DMS79 treated with DMSO at 0.1 percent for 48 hours (cell line): ENCODE measurements at regions not wholly inside any gene's neighbourhood (a gene's known extent, or its start where the extent isn't known, plus 50 kb on each side); places are given as distances from the start of the nearest gene placed in this dataset.

Experiments
- DNase-seq: peaks from one replicate; lab custom pipeline; 2025; lab: John Stamatoyannopoulos, UW

DNA sequence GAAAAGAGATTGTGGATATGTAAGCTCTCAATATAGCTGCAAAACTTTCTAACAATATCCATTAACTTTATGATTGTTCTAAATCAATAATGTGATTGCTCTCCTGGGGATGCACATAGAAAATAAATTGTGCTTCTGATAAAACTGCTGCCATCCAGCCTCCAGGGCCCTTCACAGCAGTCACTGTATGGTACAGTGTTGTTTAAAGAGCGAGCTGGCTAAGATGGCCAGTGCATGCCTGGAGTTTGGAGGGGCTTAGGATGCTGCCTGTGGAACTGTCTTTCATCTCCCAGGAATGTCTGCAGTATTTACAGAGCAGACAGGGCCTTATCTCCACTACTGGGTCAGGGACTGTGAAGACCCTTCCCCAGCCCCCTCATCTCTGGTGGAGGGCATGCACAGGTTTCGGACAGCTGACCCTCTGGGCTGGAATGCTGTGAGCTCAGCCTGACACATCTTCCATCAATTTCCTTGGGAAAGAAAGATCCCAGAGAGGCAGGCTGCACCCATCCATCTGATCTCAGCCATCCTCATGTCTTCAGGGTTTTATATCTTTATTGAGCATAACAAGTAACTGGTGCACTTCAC lies 137.0 kb downstream of the PLPP3 start:
- no peak for DNase-seq

DNA sequence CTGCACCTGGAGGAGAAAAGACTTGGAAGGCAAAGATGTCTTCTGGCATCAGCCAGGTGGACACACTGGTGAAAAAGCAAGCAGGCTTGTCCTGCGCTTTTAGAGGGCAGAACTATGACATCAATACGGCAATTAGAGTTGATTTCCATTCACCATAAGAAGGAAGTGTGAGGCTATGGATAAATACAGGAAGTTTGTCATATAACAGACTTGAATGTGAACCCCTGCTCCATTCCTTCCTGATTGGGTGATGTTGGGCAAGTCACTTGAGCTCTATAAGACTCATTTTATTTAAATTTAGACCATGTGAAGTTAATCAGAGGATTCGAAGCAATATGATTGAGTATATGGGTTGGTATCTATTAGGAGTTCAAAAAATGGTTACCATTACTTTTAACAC lies 137.8 kb downstream of the PLPP3 start:
- DNase-seq = no peak

DNA sequence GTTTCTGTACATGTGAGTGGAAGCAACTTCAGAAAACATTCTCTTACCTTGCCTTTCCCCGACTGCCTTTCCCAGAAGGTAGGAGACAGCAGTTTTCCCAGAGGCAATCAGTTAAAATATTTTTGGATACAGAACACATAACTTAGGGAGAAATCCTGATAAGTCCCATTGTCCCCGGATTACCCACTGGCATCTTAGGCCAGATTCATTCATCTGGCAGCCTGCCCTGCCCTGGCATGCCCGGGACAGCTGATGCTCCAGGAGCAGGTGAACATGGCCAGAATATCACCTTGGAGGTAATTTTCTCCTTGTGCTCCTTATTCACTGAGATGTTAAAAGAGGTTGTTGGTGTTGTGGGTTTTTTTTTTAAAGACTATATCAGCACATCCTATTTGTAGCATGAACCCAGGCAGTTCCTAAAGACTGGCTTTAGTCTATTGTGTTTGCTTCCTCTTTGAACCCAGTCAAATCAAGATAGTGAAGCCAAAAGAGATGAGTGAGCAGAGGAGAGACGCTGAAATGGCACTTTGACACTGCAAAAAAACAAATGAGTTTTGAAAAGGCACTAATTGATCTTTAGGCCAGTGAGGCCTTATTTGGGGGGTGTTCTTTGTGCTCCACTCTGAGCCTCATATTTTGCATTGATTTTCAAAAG lies 139.6 kb downstream of the PLPP3 start:
- peak; percentile 61 for DNase-seq

DNA sequence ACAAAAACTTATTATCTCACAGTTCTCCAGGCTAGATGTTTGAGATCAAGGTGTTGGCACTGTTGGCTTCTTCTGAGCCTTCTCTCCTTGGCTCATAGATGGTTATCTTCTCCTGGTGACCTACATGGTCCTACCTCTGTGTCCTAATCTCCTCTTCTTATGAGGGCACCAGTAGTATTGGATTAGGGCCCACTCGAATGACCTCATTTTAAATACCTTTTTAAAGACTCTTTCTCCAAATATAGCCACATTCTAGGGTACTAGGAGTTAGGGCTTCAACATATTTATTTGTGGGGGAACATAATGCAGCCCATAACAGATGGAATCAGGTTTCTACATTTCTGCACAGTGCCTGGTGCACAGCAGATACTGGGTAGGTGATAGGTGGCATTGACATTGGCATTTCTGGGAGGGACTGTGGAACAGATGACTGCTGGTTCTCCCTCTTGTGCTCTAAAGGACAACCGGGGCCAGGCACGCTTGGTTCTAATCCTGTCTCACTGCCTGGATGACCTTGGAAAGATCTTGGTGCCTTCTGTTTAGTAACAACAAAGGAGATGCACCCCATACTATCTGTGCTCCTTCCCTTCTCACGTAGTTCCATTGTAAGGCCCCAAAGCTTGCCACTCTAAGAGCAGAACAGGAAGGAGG lies 140.3 kb downstream of the PLPP3 start:
- no peak for DNase-seq

DNA sequence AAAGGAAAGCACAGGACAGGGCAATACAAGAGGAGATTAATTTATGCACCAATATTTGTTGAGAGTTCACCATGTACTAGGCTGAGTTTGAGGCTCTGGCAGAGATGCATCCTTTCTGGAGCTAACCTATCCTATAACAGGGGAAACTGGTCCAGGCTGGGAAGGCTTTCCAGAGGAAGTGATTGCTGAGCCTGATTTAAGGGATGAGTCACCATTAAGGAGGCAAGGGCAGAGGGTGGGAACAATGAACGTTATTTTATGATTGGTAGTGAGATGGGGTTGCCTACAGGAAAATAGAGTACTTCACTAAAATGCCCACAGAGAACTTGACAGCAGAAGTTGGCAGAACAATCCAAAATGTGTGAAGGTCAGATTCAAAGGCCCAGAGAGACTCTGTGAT lies 141.4 kb downstream of the PLPP3 start:
- DNase-seq = no peak

DNA sequence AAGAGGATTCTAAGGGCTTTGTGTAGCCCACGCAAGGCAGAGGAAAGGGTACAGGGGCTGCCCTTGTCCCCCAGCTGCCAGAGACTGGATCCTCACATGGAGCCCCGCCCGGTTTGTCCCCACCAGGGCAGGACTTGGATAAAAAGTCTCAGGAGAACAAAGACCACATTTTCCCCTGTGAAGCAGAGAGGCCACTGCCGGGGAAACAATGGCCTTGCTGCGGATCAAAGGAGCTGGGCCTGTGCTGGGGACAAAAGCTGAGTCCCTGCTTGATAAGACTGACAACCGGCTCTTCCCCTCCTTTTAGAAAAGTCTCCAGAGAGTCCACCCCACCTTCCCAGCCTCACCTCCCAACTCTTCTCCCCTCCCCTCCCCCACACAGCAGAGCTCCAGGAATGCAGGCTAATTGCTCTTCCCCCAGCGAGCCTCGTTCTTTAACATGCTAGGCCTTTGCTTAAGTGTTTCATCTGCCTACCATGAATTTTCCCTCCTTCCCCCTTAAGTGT lies 142.4 kb downstream of the PLPP3 start:
- DNase-seq = no peak

DNA sequence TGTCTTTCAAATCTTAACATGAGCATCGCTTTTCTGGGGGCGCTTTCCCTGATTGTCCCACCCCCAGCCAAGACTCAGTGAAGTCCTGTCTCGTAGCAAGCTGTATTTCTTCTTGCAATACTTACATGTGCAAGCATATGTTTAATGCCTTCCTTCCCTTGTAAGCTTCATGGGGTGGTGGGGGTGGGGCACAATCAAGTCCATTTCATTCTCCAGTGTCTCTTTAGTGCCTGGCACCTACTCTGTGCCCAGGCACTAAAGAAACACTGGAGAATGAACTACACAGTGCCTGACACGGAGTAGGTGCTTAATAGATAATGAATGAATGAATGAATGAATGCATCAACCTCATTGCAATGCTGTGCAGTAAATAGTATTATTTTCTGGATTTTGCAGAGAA lies 143.1 kb downstream of the PLPP3 start:
- DNase-seq = no peak

DNA sequence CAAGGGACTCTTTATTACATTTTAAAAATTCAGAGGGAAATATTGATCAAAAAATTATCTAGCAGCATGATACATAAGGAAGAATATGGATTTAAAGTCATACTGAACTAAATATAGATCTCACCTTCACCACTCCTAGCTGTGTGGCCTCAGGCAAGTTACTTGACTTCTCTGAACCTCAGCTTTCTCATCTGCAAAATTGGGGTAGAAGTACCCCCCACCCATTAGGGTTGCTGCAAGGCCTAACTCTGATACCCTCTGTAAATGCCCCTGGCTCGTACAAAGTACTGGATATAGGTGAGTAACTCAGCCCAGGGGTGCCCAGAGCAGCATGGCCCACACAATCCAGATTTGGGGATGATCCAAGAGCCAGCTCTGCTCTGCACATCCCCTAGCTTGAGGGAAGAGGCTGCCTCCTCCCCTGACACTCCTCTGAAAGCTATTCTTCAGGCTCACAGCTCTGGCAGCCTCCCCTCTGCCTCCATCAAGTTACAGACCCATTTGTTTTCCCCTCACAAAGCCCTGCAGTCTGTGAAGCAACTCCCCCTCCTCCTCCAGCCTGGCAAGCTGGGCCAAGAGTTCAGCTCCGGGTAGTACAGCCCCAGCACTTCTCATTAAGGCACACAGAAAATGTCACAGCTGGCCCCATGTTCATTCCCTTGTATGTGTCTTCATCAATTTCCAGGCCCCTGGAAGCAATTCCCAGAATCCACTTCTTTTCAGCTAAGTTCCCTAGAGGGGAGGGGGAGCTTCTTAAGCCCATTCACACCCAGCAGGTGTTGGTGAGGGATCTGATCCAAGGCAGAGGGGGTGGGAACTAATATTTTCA lies 143.7 kb downstream of the PLPP3 start:
- no peak for DNase-seq

DNA sequence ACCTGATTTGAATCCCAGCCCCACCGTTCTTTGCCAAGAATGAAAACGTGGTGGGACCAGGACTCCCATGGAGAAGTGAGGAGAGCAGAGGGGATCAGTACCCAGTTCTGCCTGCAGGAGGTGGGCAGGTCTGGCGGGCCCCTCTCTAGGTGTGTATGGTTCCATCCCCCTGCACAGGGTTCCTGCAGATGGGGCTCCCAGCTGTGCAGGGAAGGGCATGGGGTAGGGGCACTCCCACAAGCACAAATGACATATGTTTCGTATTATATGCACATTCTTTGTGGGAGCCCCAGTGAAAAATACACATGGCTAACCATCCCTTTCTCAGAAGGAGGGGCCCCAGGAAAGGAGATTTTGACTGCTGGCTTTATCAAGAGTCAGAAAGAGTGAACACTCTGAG lies 144.6 kb downstream of the PLPP3 start:
- DNase-seq = no peak

DNA sequence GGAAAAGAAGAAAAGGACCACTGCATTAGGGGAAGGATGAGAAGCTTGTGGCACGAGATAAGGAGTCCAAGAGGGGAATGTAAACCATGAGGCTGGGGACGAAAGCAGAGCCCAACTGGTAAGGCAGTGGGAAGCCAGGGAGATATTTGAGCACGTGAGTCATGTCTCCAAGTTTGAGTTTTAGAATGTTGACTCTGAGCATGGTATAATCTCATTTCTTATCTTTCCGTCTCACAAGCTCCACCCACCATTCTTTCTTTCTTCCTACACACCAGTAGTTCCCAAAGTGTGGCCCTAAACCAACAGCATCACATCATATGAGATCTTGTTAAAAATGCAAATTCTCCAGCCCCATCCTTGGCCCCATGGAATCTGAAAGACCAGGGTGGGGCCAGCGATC lies 145.3 kb downstream of the PLPP3 start:
- no peak for DNase-seq

DNA sequence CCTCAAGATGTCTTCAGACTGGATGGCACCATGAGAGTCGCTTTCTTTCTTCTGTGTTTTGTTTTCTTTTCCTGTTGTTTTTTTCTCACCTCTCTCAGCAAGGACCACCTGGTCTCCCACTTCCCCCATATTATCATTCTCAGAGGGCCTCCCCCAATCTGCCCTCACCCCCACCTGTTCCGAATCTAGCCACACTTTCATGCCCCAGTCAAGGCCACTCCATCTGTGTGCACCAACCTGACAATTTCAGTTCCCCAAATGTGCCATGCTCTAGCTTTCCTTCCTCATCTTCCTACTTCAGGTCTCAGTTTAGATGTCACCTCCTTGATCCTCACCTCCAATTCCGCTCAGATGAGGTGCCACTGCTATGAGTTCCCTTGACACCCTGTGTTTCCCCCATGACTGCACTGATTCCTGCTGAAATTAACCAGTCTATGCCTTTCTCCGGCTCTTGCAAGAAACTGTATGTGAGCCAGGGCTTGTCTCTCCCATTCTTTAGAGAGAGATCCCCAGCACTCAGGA lies 146.2 kb downstream of the PLPP3 start:
- DNase-seq = no peak

DNA sequence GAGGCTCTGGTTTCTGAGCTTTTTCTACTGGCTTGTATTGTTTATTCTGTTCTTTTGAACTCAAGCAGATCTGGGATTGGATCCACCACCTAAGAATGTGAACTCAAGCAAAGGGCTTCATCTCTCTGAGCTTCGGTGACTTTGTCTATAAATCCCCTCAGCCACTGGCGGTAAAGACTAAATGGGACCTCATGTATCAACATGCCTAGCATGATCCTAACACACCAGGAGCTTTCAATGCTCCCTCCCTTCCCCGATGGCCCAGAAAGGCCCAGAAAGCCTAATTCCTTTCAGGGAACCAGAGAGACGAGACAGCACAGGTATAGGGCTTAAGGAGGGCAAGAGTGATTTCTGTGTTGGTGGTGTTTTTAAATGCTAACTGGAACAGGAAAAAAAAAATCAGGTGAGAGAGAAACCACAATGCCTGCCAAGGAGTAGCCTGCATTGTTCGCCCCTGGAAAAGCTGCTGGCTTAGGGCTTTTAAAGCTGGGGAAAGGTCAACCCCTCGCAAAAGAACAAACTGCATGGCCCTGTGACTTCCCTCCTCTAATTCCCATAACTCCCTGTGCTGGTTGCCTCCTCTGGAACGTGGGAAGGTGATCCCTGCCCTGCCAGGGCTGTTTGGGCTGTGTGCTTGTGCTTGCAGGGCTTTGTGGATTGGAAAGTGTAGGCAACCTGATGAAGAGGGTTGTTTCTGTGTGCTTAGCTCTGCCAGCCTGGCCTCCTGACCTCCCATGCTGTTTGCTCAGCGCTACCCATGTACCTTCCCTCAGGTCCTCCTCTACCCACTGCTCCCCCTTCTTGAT lies 147.0 kb downstream of the PLPP3 start:
- no peak for DNase-seq

DNA sequence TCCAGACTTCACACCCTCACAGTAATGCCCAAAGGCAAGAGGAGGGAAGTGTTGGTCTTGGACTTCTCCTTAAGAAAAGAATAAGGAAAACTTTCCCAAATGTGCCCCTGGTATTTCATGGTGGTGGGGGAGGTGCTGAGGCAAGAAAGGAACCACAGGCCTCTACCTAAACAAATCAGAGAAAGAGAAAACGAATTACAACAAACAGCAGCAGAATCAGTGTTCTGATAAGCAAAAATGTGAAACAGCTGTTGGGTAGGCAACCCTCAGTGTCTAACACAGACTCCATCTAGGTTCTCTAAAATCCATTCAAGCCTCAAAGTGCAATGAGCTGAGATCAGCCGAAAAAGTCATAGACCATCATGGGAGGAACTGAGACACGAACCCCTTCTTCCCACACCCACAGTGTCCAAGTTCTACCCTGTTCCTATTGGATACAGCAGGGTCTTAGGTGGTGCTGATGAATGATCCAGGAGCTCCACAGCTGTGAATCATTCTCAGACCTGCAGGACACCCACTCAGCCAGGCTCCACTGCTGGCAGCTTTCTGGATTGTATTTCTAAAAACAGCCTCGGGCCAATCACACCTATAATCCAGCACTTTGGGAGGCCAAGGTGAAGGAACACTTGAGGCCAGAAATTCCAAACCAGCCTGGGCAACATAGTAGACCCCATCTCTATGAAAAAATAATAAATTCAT lies 149.1 kb downstream of the PLPP3 start:
- DNase-seq = no peak

DNA sequence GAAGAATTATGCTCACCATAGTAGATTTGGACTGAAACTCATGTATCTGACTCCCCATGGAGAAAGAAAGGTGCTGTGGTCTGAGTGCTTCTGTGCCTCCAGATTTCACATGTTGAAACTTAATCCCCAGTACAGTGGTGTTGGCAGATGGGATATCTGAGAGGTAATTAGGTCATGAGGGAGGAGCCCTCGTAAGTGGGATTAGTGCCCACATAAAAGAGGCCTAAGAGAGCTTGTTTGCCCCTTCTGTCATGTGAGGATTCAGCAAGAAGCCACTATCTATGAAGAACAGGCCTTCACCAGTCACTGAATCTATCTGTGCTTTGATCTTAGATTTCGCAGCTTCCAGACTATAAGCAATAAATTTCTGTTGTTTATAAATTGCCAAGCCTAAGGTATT lies 150.1 kb downstream of the PLPP3 start:
- DNase-seq = no peak

DNA sequence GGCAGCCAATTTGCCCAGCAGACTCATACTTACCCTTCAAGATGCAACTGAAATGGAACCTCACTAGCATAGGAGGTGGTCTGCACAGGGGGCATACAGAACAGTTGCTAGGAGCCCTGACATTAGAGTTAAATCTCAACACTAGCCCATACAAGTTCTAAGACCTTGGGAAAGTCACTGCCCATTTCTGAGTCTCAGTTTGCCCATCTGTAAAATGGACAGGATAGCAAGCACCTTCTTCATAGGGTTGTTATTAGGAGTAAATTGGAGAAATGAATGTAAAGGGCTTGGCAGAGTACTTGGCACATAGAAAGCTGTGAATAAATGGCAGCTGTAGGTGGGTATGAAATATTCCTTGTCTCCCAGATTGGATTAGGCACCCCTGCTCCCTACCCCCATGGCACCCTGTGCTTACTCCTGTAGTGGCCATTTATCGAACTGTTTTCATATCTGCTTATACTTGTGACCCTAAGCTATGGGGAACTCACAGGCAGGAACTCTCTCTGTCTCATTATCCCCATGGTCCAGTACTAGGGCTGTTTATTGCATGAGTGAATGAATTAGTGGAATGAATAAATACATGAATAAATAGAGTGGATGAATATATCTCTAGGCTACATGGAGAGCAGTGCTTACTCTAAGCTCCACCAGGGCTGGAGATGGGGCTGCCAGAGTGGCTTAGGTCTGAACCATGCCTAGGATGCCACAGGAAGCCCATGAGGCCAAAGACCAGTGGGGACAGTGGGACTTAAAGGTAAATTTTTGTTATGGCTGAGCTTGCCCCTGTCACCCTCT lies 152.6 kb downstream of the PLPP3 start:
- DNase-seq = no peak

DNA sequence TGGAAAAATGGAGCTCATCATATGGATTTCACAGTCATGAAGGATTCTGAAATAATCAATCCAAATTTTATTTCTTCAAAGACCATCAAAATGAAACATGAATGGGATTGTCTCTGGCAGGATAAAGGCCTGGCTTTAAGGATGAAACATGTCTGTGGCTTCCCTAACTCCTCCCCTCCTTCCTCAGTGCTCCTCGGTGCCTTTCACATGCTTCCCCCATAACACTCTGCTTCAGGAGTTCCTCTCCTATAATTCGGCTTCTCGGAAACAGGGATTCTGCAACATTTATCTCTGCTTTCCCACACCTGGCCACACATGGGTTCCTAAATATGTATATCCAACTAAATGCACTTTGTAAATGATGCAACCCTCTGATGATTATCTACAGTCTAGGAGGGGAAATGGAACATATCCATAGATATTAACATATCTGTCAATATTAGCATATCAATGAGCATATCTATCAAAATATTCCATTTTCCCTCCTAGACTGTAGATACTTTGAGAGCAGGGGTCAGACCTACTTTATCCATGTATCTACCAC lies 153.8 kb downstream of the PLPP3 start:
- no peak for DNase-seq

DNA sequence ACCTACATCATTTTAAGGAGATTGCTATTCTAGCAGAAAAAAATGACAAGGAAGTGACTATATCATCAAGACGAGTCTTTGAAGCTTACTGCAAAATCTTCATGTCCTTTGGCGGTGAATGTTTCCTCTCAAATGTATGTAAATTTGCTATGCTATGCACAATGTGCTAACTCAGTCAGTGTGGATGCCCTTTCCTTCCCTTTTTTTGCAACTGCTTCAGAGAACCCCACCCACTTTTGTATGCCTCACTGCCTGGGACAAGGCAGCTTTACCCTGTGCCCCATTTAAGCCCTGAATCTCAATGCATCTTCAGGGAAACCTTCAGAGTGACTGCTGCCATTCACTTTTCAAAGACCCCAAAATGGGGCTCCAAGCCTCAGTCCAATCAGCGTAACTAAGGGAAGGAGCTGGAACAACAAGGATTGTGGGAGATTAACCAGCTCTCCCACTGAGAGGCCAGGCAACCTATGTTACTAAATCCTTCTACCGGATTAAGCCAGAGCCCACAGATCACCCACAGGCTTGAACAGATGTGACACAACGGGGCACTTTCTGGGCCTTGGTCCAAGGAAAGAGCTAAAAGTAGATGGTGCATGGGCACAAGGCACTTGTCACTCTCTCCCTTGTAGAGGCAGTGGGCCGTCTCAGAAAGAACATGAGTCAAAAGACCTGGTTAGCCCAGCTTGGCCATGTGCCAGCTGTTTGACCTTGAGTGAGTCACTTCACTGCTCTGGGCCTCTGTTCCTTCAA lies 154.4 kb downstream of the PLPP3 start:
- peak; percentile 29 for DNase-seq

DNA sequence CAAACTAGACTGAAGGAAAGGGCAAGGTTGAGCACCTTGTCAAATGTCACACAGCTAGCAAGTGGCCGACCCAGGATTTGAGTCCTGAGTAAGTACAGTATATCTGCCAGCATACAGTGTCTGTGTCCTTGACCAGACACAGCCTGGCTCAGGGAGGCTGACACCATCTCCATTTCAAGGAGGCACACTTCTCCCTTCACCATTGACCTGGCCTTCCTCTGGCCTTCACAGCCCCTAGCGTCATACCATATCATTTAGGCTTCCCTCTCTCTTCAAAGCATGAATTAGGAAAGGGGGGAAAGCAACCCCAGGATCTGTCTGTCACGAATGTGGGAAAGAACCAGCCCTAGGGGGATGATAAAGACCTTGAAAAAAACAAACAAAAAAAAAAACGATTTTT lies 155.6 kb downstream of the PLPP3 start:
- no peak for DNase-seq

DNA sequence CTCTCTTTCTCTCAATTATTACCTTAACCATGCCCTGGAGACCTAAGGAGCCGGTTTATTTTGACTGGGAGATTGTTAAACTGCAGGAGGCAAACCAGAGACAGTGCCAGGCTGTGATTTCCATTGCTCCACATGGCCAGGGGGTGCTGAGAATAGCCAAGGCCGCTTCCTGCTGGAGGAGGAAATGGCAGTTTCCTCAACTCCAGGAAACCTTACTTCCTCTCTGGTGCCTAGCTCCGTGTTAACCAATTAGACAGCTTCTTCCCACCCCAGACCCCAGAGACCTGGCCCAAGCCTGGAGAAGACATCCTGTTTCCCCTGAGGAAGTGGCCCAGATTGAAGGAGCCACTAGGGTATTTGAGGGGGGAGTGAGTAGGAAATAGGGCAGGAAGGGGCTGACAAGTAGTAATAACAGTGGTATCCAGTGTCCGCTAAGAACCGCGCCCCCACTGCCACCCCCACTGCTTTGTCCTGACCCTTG lies 161.2 kb downstream of the PLPP3 start:
- DNase-seq = no peak
